Esophagus muscularis mucosa (tissue), 4 donors: ENCODE measurements at regions not wholly inside any gene's neighbourhood (a gene's known extent, or its start where the extent isn't known, plus 50 kb on each side); places are given as distances from the start of the nearest gene placed in this dataset.

Source experiments
- DNase-seq: peaks from one replicate; pipeline ENCODE4 v3.0.0-alpha.2; 2017; ENCODE audit errors: extremely low spot score
- H3K27ac ChIP-seq, 4 donors: fragments of 200-600 bp; sonication (generic); replicated peaks in 1 of 4; 1 replicate in 3 of 4; 2 replicates in 1 of 4; pipeline ENCODE4 v1.5.1; 2016 to 2019; ENCODE audit warnings: mild to moderate bottlenecking in 1 of 4
- H3K27me3 ChIP-seq, 4 donors: fragments of 200-600 bp; sonication (generic); one replicate each; pipeline versions ENCODE4 v1.5.1 to v1.6.0; 2016 to 2019
- H3K36me3 ChIP-seq, 4 donors: fragments of 200-600 bp; sonication (generic); one replicate each; pipeline ENCODE4 v1.5.1; 2016 to 2019
- H3K4me1 ChIP-seq, 4 donors: fragments of 200-600 bp; sonication (generic); one replicate each; pipeline ENCODE4 v1.5.1; 2016 to 2019
- H3K4me3 ChIP-seq, 4 donors: fragments of 200-600 bp; sonication (generic); 1 replicate in 2 of 4; 2 replicates in 2 of 4; pipeline ENCODE4 v1.5.1; 2016 to 2019; ENCODE audit warnings: mild to moderate bottlenecking in 4 of 4, moderate library complexity in 1 of 4
- H3K9me3 ChIP-seq, 4 donors: fragments of 200-600 bp; sonication (generic); 1 replicate in 3 of 4; 2 replicates in 1 of 4; pipeline ENCODE4 v1.5.1; 2016 to 2019
- CTCF ChIP-seq, 3 experiments: fragments of 200-600 bp in 2 of 3; fragments of 450-650 bp in 1 of 3; sonication (generic) in 2 of 3; IDR thresholded peaks; one replicate each; pipeline ENCODE4 v1.5.1; 2017 to 2019; ENCODE audit warnings: antibody characterized with exemption in 3 of 3, mild to moderate bottlenecking in 2 of 3, moderate library complexity in 1 of 3
- EP300 ChIP-seq: sonication (generic); formaldehyde crosslinking; IDR thresholded peaks from one replicate; pipeline ENCODE4 v1.6.1; 2017; ENCODE audit warnings: antibody characterized with exemption
- POLR2A ChIP-seq: fragments of 450-650 bp; IDR thresholded peaks from one replicate; pipeline ENCODE4 v1.6.1; 2017; ENCODE audit warnings: antibody characterized with exemption, moderate library complexity, mild to moderate bottlenecking, low read depth
- POLR2AphosphoS5 ChIP-seq, 2 donors: sonication (generic); formaldehyde crosslinking; IDR thresholded peaks; one replicate each; pipeline ENCODE4 v1.6.1; 2017; ENCODE audit warnings: antibody characterized with exemption in 2 of 2
- WGBS: methylation state at CpG from one replicate; pipeline ENCODE4 v1.1.5; 2018; 5-methylcytosine and 5-hydroxymethylcytosine counted together
- intact Hi-C: fragments of 100-400 bp; cut with DNase I; formaldehyde crosslinking; loops from one replicate; pipeline ENCODE4 v1.15.1; 2023

- Histone ChIP-seq H3K36me3 (no peaks in the 10 kb centered on the region), H3K27ac (no peak overlapping the region), H3K4me3 (no peak overlapping the region), H3K9me3 (no peaks in the 10 kb centered on the region), H3K4me1 (no peaks in the 10 kb centered on the region), H3K27me3 (peaks cover 0 to 39% (median 4%) of the 10 kb centered on the region in 4 donors)
- TF ChIP-seq POLR2A (no peak), CTCF (IDR thresholded peaks at IDR 0.05) (no peak), EP300 (no peak), POLR2AphosphoS5 (IDR thresholded peaks at IDR 0.05) (no peak)
- intact Hi-C loops: no loop called here
- WGBS: 46% methylated on average over 4 of the region's 4 CpGs
- DNase-seq: no peak
These were observed 60.2 kb upstream of the HMGXB4 start for GRCh38 chr22:35197071-35197470.

GRCh38 chr22:35197886-35198285 lies 59.4 kb upstream of the HMGXB4 start:
- TF ChIP-seq CTCF (IDR thresholded peaks at IDR 0.05): no peak
- no peak for TF ChIP-seq POLR2A
- TF ChIP-seq EP300: no peak
- TF ChIP-seq POLR2AphosphoS5 (IDR thresholded peaks at IDR 0.05): no peak
- Histone ChIP-seq H3K36me3 (no peaks in the 10 kb centered on the region), H3K27ac (no peak overlapping the region), H3K27me3 (peaks cover 0 to 32% (median 4%) of the 10 kb centered on the region in 4 donors), H3K9me3 (no peaks in the 10 kb centered on the region), H3K4me3 (no peak overlapping the region), H3K4me1 (no peaks in the 10 kb centered on the region)
- intact Hi-C loops: no loop called here
- DNase-seq: no peak
- WGBS: 65% methylated on average over 3 of the region's 3 CpGs

GRCh38 chr22:35198738-35199137 lies 58.6 kb upstream of the HMGXB4 start:
- no peak for DNase-seq
- intact Hi-C loops: no loop called here
- TF ChIP-seq POLR2AphosphoS5 (IDR thresholded peaks at IDR 0.05): no peak
- H3K27me3 ChIP-seq: peaks cover 0 to 32% (median 4%) of the 10 kb centered on the region in 4 donors
- no peaks in the 10 kb centered on the region for H3K9me3 ChIP-seq
- no peak overlapping the region for H3K27ac ChIP-seq
- no peaks in the 10 kb centered on the region for H3K36me3 ChIP-seq
- no peaks in the 10 kb centered on the region for H3K4me1 ChIP-seq
- no peak overlapping the region for H3K4me3 ChIP-seq
- WGBS: 59% methylated on average over 4 of the region's 4 CpGs

GRCh38 chr22:35202376-35202775 lies 54.9 kb upstream of the HMGXB4 start:
- H3K4me1 ChIP-seq: peaks cover 5 to 14% (median 14%) of the 10 kb centered on the region in 4 donors
- no peaks in the 10 kb centered on the region for H3K9me3 ChIP-seq
- TF ChIP-seq POLR2AphosphoS5 (IDR thresholded peaks at IDR 0.05) (no peak), EP300 (no peak), POLR2A (no peak), CTCF (IDR thresholded peaks at IDR 0.05) (no peak)
- intact Hi-C loops: no loop called here
- H3K36me3 ChIP-seq: no peaks in the 10 kb centered on the region
- DNase-seq: no peak
- H3K27ac ChIP-seq: no peak overlapping the region
- H3K27me3 ChIP-seq: peaks cover 0 to 9% (median 4%) of the 10 kb centered on the region in 4 donors
- no peak overlapping the region for H3K4me3 ChIP-seq

- DNase-seq: no peak
- no peaks in the 10 kb centered on the region for H3K9me3 ChIP-seq
- TF ChIP-seq CTCF (IDR thresholded peaks at IDR 0.05) (no peak), EP300 (no peak), POLR2A (no peak), POLR2AphosphoS5 (IDR thresholded peaks at IDR 0.05) (no peak)
- intact Hi-C loops: no loop called here
- 89% methylated on average over 2 of the region's 2 CpGs for WGBS
- H3K36me3 ChIP-seq: no peaks in the 10 kb centered on the region
- H3K4me1 ChIP-seq: peaks cover 5 to 14% (median 14%) of the 10 kb centered on the region in 4 donors
- H3K27me3 ChIP-seq: peaks cover 0 to 4% (median 0%) of the 10 kb centered on the region in 4 donors
- H3K27ac ChIP-seq: no peak overlapping the region
- no peak overlapping the region for H3K4me3 ChIP-seq
These were observed 53.7 kb upstream of the HMGXB4 start for GRCh38 chr22:35203583-35203982.
